M059J (cell line): ENCODE measurements at regions not wholly inside any gene's neighbourhood (a gene's known extent, or its start where the extent isn't known, plus 50 kb on each side); places are given as distances from the start of the nearest gene placed in this dataset.
"Not testable (repeated sequence)": the region's sequence is repeated elsewhere in the genome, so short reads cannot be mapped to it uniquely, and the experiment has no call there.

Experiments used
- DNase-seq: peaks from one replicate; pipeline ENCODE4 v3.0.0-alpha.2; 2012; ENCODE audit warnings: low read depth

GRCh38 chr16:14384745-14385144 is 245.3 kb downstream of the PARN start:
- DNase-seq: no peak

GRCh38 chr16:14383844-14384243 is 246.2 kb downstream of the PARN start:
- DNase-seq: not testable (repeated sequence)

GRCh38 chr16:14378689-14379467 is 251.2 kb downstream of the PARN start:
- peak; percentile 76 for DNase-seq

- DNase-seq: peak; percentile 55
Observed at GRCh38 chr16:14378131-14378551, 251.9 kb downstream of the PARN start.

GRCh38 chr16:14377326-14377725 is 252.7 kb downstream of the PARN start:
- DNase-seq: no peak

- DNase-seq: no peak
Observed at GRCh38 chr16:14375132-14375491, 254.9 kb downstream of the PARN start.

GRCh38 chr16:14374451-14375131 is 255.5 kb downstream of the PARN start:
- DNase-seq: no peak

- no peak for DNase-seq
Observed at GRCh38 chr16:14373896-14374295, 256.2 kb downstream of the PARN start.

GRCh38 chr16:14373406-14373805 is 256.7 kb downstream of the PARN start:
- no peak for DNase-seq

GRCh38 chr16:14372471-14372870 is 257.6 kb downstream of the PARN start:
- DNase-seq: no peak

- DNase-seq: no peak
Observed at GRCh38 chr16:14371778-14372431, 258.2 kb downstream of the PARN start.

- no peak for DNase-seq
Observed at GRCh38 chr16:14370736-14371234, 259.3 kb downstream of the PARN start.

- peak; percentile 68 for DNase-seq
Observed at GRCh38 chr16:14369734-14370598, 260.1 kb downstream of the PARN start.

GRCh38 chr16:14368399-14368798 is 261.7 kb downstream of the PARN start:
- no peak for DNase-seq

- DNase-seq: no peak
Observed at GRCh38 chr16:14366974-14367707, 262.9 kb downstream of the PARN start.

GRCh38 chr16:14366447-14366846 is 263.6 kb downstream of the PARN start:
- DNase-seq: no peak

- DNase-seq: peak; percentile 49
Observed at GRCh38 chr16:14365200-14365851, 264.7 kb downstream of the PARN start.

GRCh38 chr16:14364386-14365199 is 265.5 kb downstream of the PARN start:
- peak; percentile 88 for DNase-seq

GRCh38 chr16:14364112-14364385 is 266.0 kb downstream of the PARN start:
- DNase-seq: no peak
